ENCODE measurements at regions not wholly inside any gene's neighbourhood (a gene's known extent, or its start where the extent isn't known, plus 50 kb on each side); places are given as distances from the start of the nearest gene placed in this dataset.

DNA sequence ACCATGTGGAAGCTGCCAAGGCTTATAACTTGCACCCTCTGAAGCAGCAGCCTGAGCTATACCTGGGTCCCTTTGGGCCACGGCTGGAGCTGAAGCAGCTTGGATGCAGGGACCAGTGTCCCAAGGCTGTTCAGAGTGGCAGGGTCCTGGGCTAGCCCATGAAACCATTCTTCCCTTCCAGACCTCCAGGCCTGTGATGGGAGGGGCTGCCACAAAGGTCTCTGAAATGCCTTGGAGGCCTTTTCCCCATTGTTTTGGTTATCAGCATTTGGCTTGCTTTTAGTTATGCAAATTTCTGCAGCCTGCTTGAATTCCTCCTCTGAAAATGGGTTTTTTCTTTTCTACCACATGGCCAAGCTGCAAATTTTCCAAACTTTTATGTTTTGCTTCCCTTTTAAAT, 433.7 kb upstream of the ACO1 start:
- ATAC-seq (no peak), DNase-seq (ENCODE audit: low read depth, low spot score) (no peak)
- H3K4me3 ChIP-seq (replicated peaks in 1 of 2; ENCODE audit: low read depth in 1 of 2, low read length in 2 of 2): no peak overlapping the region
- no peak overlapping the region for H3K9ac ChIP-seq (ENCODE audit: low read length)
- H3K9me3 ChIP-seq (ENCODE audit: control insufficient read depth in 1 of 2, insufficient read depth in 1 of 2, low read depth in 1 of 2, low read length in 2 of 2): peaks cover 0 to 3% of the 10 kb centered on the region in 2 experiments; a peak in 1 of 4 replicates
- ChIA-PET RAD21 (ENCODE audit: low non-redundant PET in 1 of 2, low total read pairs in 2 of 2, uncharacterized antibody in 2 of 2, unreplicated experiment in 2 of 2) (no interaction called here), CTCF (no interaction called here), POLR2A (no interaction called here)
- peaks cover 4% of the 10 kb centered on the region for H3K79me2 ChIP-seq (ENCODE audit: insufficient read depth, low read length)
- no peaks in the 10 kb centered on the region for H3K4me1 ChIP-seq (ENCODE audit: control insufficient read depth in 1 of 2, insufficient read depth in 2 of 2, low read length in 2 of 2)
- TF ChIP-seq CEBPB (IDR thresholded peaks at IDR 0.05; ENCODE audit: low read depth) (no peak), SRF (IDR thresholded peaks at IDR 0.05; ENCODE audit: low read depth) (no peak), EGR1 (IDR thresholded peaks at IDR 0.05; ENCODE audit: low read depth) (no peak), JUND (IDR thresholded peaks at IDR 0.05) (no peak), TCF7L2 (IDR thresholded peaks at IDR 0.05; ENCODE audit: borderline replicate concordance, extremely low read depth, insufficient read depth, insufficient read length) (no peak), SIN3A (IDR thresholded peaks at IDR 0.05; ENCODE audit: low read depth) (no peak), FOSL1 (IDR thresholded peaks at IDR 0.05; ENCODE audit: low read depth) (no peak), EZH2 (IDR thresholded peaks at IDR 0.05) (no peak), EZH2phosphoT487 (IDR thresholded peaks at IDR 0.05; ENCODE audit: borderline replicate concordance) (no peak), RAD21 (IDR thresholded peaks at IDR 0.05; ENCODE audit: low read depth) (no peak), ATF3 (IDR thresholded peaks at IDR 0.05) (no peak), ELF1 (IDR thresholded peaks at IDR 0.05; ENCODE audit: borderline replicate concordance, low read depth) (no peak)
- no peaks in the 10 kb centered on the region for H3K27me3 ChIP-seq (ENCODE audit: insufficient read depth, low read length)
- intact Hi-C loops (cut with micrococcal nuclease): no loop called here
- no peaks in the 10 kb centered on the region for H4K20me1 ChIP-seq (ENCODE audit: insufficient read depth)
- H3K9me2 ChIP-seq (ENCODE audit: insufficient read depth): no peaks in the 10 kb centered on the region
- no peaks in the 10 kb centered on the region for H3K36me3 ChIP-seq (ENCODE audit: control insufficient read depth in 1 of 2, insufficient read depth in 2 of 2, low read length in 2 of 2)
- no peak overlapping the region for H2AFZ ChIP-seq (ENCODE audit: low read depth, low read length, poor library complexity, severe bottlenecking)
- H3K4me2 ChIP-seq (ENCODE audit: low read length): no peak overlapping the region
- H3K27ac ChIP-seq (ENCODE audit: low read depth, low read length): no peak overlapping the region
- BruUV-seq (replicated peaks): no TSS peak

GRCh38 chr9:31958572-31958971, 425.9 kb upstream of the ACO1 start:
- Histone ChIP-seq H3K27ac (ENCODE audit: low read depth, low read length) (no peak overlapping the region), H3K27me3 (ENCODE audit: insufficient read depth, low read length) (no peaks in the 10 kb centered on the region), H4K20me1 (ENCODE audit: insufficient read depth) (no peaks in the 10 kb centered on the region), H3K4me1 (ENCODE audit: control insufficient read depth in 1 of 2, insufficient read depth in 2 of 2, low read length in 2 of 2) (no peaks in the 10 kb centered on the region), H3K36me3 (ENCODE audit: control insufficient read depth in 1 of 2, insufficient read depth in 2 of 2, low read length in 2 of 2) (no peaks in the 10 kb centered on the region), H3K9me2 (ENCODE audit: insufficient read depth) (no peaks in the 10 kb centered on the region), H3K9ac (ENCODE audit: low read length) (no peak overlapping the region), H3K4me3 (replicated peaks in 1 of 2; ENCODE audit: low read depth in 1 of 2, low read length in 2 of 2) (no peak overlapping the region), H3K9me3 (ENCODE audit: control insufficient read depth in 1 of 2, insufficient read depth in 1 of 2, low read depth in 1 of 2, low read length in 2 of 2) (peaks cover 11 to 14% of the 10 kb centered on the region in 2 experiments), H2AFZ (ENCODE audit: low read depth, low read length, poor library complexity, severe bottlenecking) (no peak overlapping the region), H3K4me2 (ENCODE audit: low read length) (no peak overlapping the region), H3K79me2 (ENCODE audit: insufficient read depth, low read length) (no peaks in the 10 kb centered on the region; the same call in 1 of the 2 replicates)
- intact Hi-C loops (cut with micrococcal nuclease): no loop called here
- DNase-seq (ENCODE audit: low read depth, low spot score) (no peak), ATAC-seq (no peak)
- ChIA-PET CTCF (no interaction called here), POLR2A (no interaction called here), RAD21 (ENCODE audit: low non-redundant PET in 1 of 2, low total read pairs in 2 of 2, uncharacterized antibody in 2 of 2, unreplicated experiment in 2 of 2) (no interaction called here)
- no TSS peak for BruUV-seq (replicated peaks)
- no peak for TF ChIP-seq FOSL1 (IDR thresholded peaks at IDR 0.05; ENCODE audit: low read depth)
- TF ChIP-seq JUND (IDR thresholded peaks at IDR 0.05): no peak
- no peak for TF ChIP-seq TCF7L2 (IDR thresholded peaks at IDR 0.05; ENCODE audit: borderline replicate concordance, extremely low read depth, insufficient read depth, insufficient read length)
- TF ChIP-seq EZH2 (IDR thresholded peaks at IDR 0.05): no peak
